SHP77 treated with DMSO at 0.1 percent for 48 hours (cell line): ENCODE measurements at regions not wholly inside any gene's neighbourhood (a gene's known extent, or its start where the extent isn't known, plus 50 kb on each side); places are given as distances from the start of the nearest gene placed in this dataset.
A peak's percentile ranks its signal among the peaks of the same experiment; 100 is the strongest.

Experiments
- DNase-seq: peaks from one replicate; lab custom pipeline; 2025; lab: John Stamatoyannopoulos, UW

GRCh38 chr11:96607864-96608558 lies 218.2 kb downstream of the JRKL start:
- DNase-seq = no peak

GRCh38 chr11:96614101-96614500 lies 224.3 kb downstream of the JRKL start:
- no peak for DNase-seq

GRCh38 chr11:96614846-96615245 lies 225.0 kb downstream of the JRKL start:
- no peak for DNase-seq

- DNase-seq = no peak
Measured at GRCh38 chr11:96620464-96621044, 230.7 kb downstream of the JRKL start.

GRCh38 chr11:96621161-96621560 lies 231.3 kb downstream of the JRKL start:
- no peak for DNase-seq

GRCh38 chr11:96622026-96622634 lies 232.3 kb downstream of the JRKL start:
- no peak for DNase-seq

GRCh38 chr11:96624126-96624525 lies 234.3 kb downstream of the JRKL start:
- no peak for DNase-seq

GRCh38 chr11:96627376-96627775 lies 237.6 kb downstream of the JRKL start:
- no peak for DNase-seq

GRCh38 chr11:96635655-96636054 lies 245.8 kb downstream of the JRKL start:
- no peak for DNase-seq

- DNase-seq = no peak
Measured at GRCh38 chr11:96641261-96641660, 251.4 kb downstream of the JRKL start.

- DNase-seq = no peak
Measured at GRCh38 chr11:96642583-96642982, 252.8 kb downstream of the JRKL start.

- DNase-seq = no peak
Measured at GRCh38 chr11:96643173-96643572, 253.4 kb downstream of the JRKL start.

- DNase-seq = no peak
Measured at GRCh38 chr11:96647621-96648020, 257.8 kb downstream of the JRKL start.

GRCh38 chr11:96648991-96649390 lies 259.2 kb downstream of the JRKL start:
- DNase-seq = no peak

- no peak for DNase-seq
Measured at GRCh38 chr11:96652516-96652915, 262.7 kb downstream of the JRKL start.

GRCh38 chr11:96655474-96655873 lies 265.7 kb downstream of the JRKL start:
- no peak for DNase-seq

GRCh38 chr11:96658436-96658835 lies 268.6 kb downstream of the JRKL start:
- no peak for DNase-seq

GRCh38 chr11:96664110-96664509 lies 274.3 kb downstream of the JRKL start:
- no peak for DNase-seq

GRCh38 chr11:96680211-96681018 lies 290.6 kb downstream of the JRKL start:
- DNase-seq = peak; percentile 13

GRCh38 chr11:96681019-96681716 lies 291.4 kb downstream of the JRKL start:
- no peak for DNase-seq

GRCh38 chr11:96694338-96694737 lies 304.5 kb downstream of the JRKL start:
- DNase-seq = no peak

GRCh38 chr11:96696731-96697130 lies 306.9 kb downstream of the JRKL start:
- no peak for DNase-seq
